Mesendoderm (in vitro differentiated cells): ENCODE measurements at regions not wholly inside any gene's neighbourhood (a gene's known extent, or its start where the extent isn't known, plus 50 kb on each side); places are given as distances from the start of the nearest gene placed in this dataset.

Source experiments
- DNase-seq: peaks from one replicate; pipeline ENCODE4 v3.0.0; 2013
- H2AK5ac ChIP-seq: 2 replicates; pipeline ENCODE4 v1.6.1; 2013; ENCODE audit warnings: low read length, inconsistent platforms
- H2BK120ac ChIP-seq: 2 replicates; pipeline ENCODE4 v1.6.1; 2013; ENCODE audit warnings: low read depth, mild to moderate bottlenecking, low read length, moderate library complexity, mixed read lengths
- H2BK15ac ChIP-seq: replicated peaks from 2 replicates; pipeline ENCODE4 v1.6.1; 2013; ENCODE audit warnings: low read depth, mild to moderate bottlenecking, moderate library complexity
- H2BK5ac ChIP-seq: 2 replicates; pipeline ENCODE4 v1.6.1; 2013; ENCODE audit warnings: low read length, inconsistent platforms
- H3K18ac ChIP-seq: 2 replicates; pipeline ENCODE4 v1.6.1; 2013; ENCODE audit warnings: mild to moderate bottlenecking, low read length, mixed read lengths
- H3K23ac ChIP-seq: one replicate; pipeline ENCODE4 v1.6.1; 2013; ENCODE audit warnings: low read length
- H3K27ac ChIP-seq: 2 replicates; pipeline ENCODE4 v1.5.1; 2013; ENCODE audit warnings: low read depth, mild to moderate bottlenecking, inconsistent platforms, low read length, moderate library complexity
- H3K27me3 ChIP-seq: 2 replicates; pipeline ENCODE4 v1.6.1; 2013; ENCODE audit warnings: low read length, control low read depth, mild to moderate bottlenecking, inconsistent platforms; ENCODE audit not compliant: insufficient read depth, poor library complexity
- H3K36me3 ChIP-seq: 2 replicates; pipeline ENCODE4 v1.6.1; 2013; ENCODE audit warnings: low read length, inconsistent platforms; ENCODE audit not compliant: control insufficient read depth, insufficient read depth
- H3K4ac ChIP-seq: one replicate; pipeline ENCODE4 v1.6.1; 2013; ENCODE audit warnings: low read depth, mild to moderate bottlenecking, low read length, moderate library complexity
- H3K4me1 ChIP-seq: 2 replicates; pipeline ENCODE4 v1.6.1; 2013; ENCODE audit warnings: low read depth, low read length, inconsistent platforms; ENCODE audit not compliant: control insufficient read depth
- H3K4me2 ChIP-seq: 2 replicates; pipeline ENCODE4 v1.6.1; 2013; ENCODE audit warnings: low read length
- H3K4me3 ChIP-seq: 2 replicates; pipeline ENCODE4 v1.5.1; 2013; ENCODE audit warnings: mild to moderate bottlenecking, low read length
- H3K56ac ChIP-seq: one replicate; pipeline ENCODE4 v1.6.1; 2013; ENCODE audit warnings: low read length
- H3K79me1 ChIP-seq: 2 replicates; pipeline ENCODE4 v1.6.1; 2013; ENCODE audit warnings: low read length, inconsistent platforms
- H3K79me2 ChIP-seq: 2 replicates; pipeline ENCODE4 v1.6.1; 2013; ENCODE audit warnings: mild to moderate bottlenecking, low read length; ENCODE audit not compliant: control insufficient read depth, insufficient read depth
- H3K9ac ChIP-seq: 2 replicates; pipeline ENCODE4 v1.6.1; 2013; ENCODE audit warnings: low read length, inconsistent platforms
- H4K5ac ChIP-seq: one replicate; pipeline ENCODE4 v1.6.1; 2013; ENCODE audit warnings: low read length
- H4K8ac ChIP-seq: one replicate; pipeline ENCODE4 v1.6.1; 2013; ENCODE audit warnings: low read depth, mild to moderate bottlenecking, control low read depth, low read length, moderate library complexity
- WGBS: extraction: QIAGEN DNeasy Blood & Tissue Kit; methylation state at CpG from one replicate; pipeline ENCODE4 v1.1.7; 2013; ENCODE audit warnings: low lambda C conversion rate, missing lambda C conversion rate; ENCODE audit not compliant: insufficient coverage; ENCODE audit errors: extremely low coverage; 5-methylcytosine and 5-hydroxymethylcytosine counted together

- no peak overlapping the region for H3K4me2 ChIP-seq
- H3K23ac ChIP-seq = no peak overlapping the region
- H2BK120ac ChIP-seq = no peak overlapping the region
- H3K79me1 ChIP-seq = no peaks in the 10 kb centered on the region
- H3K27me3 ChIP-seq = no peaks in the 10 kb centered on the region
- no peak for DNase-seq
- no peak overlapping the region for H3K9ac ChIP-seq
- H2BK15ac ChIP-seq = no peak overlapping the region
- H4K5ac ChIP-seq = no peak overlapping the region
- no peak overlapping the region for H2AK5ac ChIP-seq
- no peaks in the 10 kb centered on the region for H3K79me2 ChIP-seq
- no peak overlapping the region for H3K4me3 ChIP-seq
- WGBS = no CpG with 5 or more reads among the region's 1 CpG
- no peak overlapping the region for H2BK5ac ChIP-seq
- no peak overlapping the region for H3K56ac ChIP-seq
- no peak overlapping the region for H3K27ac ChIP-seq
- H3K4ac ChIP-seq = no peak overlapping the region
- H3K36me3 ChIP-seq = no peaks in the 10 kb centered on the region
- H4K8ac ChIP-seq = no peak overlapping the region
- H3K18ac ChIP-seq = no peak overlapping the region
- H3K4me1 ChIP-seq = peaks cover 4% of the 10 kb centered on the region
Observed at GRCh38 chr6:143585241-143585640, 73.7 kb upstream of the FUCA2 start.

- Histone ChIP-seq H2BK120ac (no peak overlapping the region), H3K4me3 (no peak overlapping the region), H3K4me1 (peaks cover 4% of the 10 kb centered on the region), H3K4ac (no peak overlapping the region), H3K23ac (no peak overlapping the region), H2BK5ac (no peak overlapping the region), H3K27me3 (no peaks in the 10 kb centered on the region), H3K9ac (no peak overlapping the region), H4K8ac (no peak overlapping the region), H3K18ac (no peak overlapping the region), H3K79me1 (no peaks in the 10 kb centered on the region), H3K79me2 (no peaks in the 10 kb centered on the region), H3K4me2 (no peak overlapping the region), H3K36me3 (no peaks in the 10 kb centered on the region), H4K5ac (no peak overlapping the region), H2AK5ac (no peak overlapping the region), H2BK15ac (no peak overlapping the region), H3K27ac (no peak overlapping the region), H3K56ac (no peak overlapping the region)
- no peak for DNase-seq
- WGBS = no CpG with 5 or more reads among the region's 5 CpGs
Observed at GRCh38 chr6:143583542-143584327, 72.2 kb upstream of the FUCA2 start.

GRCh38 chr6:143581835-143582480, 70.4 kb upstream of the FUCA2 start:
- H3K36me3 ChIP-seq = no peaks in the 10 kb centered on the region
- no peak overlapping the region for H3K56ac ChIP-seq
- H2AK5ac ChIP-seq = no peak overlapping the region
- peaks cover 4% of the 10 kb centered on the region for H3K4me1 ChIP-seq
- no peak overlapping the region for H3K27ac ChIP-seq
- H3K23ac ChIP-seq = no peak overlapping the region
- H3K4me2 ChIP-seq = no peak overlapping the region
- H3K9ac ChIP-seq = no peak overlapping the region
- no peak for DNase-seq
- H3K27me3 ChIP-seq = no peaks in the 10 kb centered on the region
- H3K79me1 ChIP-seq = no peaks in the 10 kb centered on the region
- H4K8ac ChIP-seq = no peak overlapping the region
- H3K79me2 ChIP-seq = no peaks in the 10 kb centered on the region
- no peak overlapping the region for H2BK15ac ChIP-seq
- H3K4ac ChIP-seq = no peak overlapping the region
- WGBS = no CpG with 5 or more reads among the region's 3 CpGs
- H4K5ac ChIP-seq = no peak overlapping the region
- no peak overlapping the region for H3K18ac ChIP-seq
- no peak overlapping the region for H3K4me3 ChIP-seq
- H2BK120ac ChIP-seq = no peak overlapping the region
- no peak overlapping the region for H2BK5ac ChIP-seq

GRCh38 chr6:143579703-143580102, 68.2 kb upstream of the FUCA2 start:
- no CpG with 5 or more reads among the region's 8 CpGs for WGBS

GRCh38 chr6:143578054-143578453, 66.5 kb upstream of the FUCA2 start:
- Histone ChIP-seq H2AK5ac (no peak overlapping the region), H3K27ac (no peak overlapping the region), H3K56ac (no peak overlapping the region), H2BK15ac (no peak overlapping the region), H3K36me3 (no peaks in the 10 kb centered on the region), H2BK120ac (no peak overlapping the region), H3K4me1 (no peaks in the 10 kb centered on the region), H4K8ac (no peak overlapping the region), H3K18ac (no peak overlapping the region), H3K9ac (no peak overlapping the region), H3K79me1 (no peaks in the 10 kb centered on the region), H3K4me2 (no peak overlapping the region), H3K4ac (no peak overlapping the region), H3K27me3 (no peaks in the 10 kb centered on the region), H4K5ac (no peak overlapping the region), H3K4me3 (no peak overlapping the region), H3K23ac (no peak overlapping the region), H3K79me2 (no peaks in the 10 kb centered on the region), H2BK5ac (no peak overlapping the region)
- WGBS = no CpG with 5 or more reads among the region's 2 CpGs
- no peak for DNase-seq

More at GRCh38 chr6:143579703-143580102, 68.2 kb upstream of the FUCA2 start:
- Histone ChIP-seq H3K4me1 (no peaks in the 10 kb centered on the region), H3K36me3 (no peaks in the 10 kb centered on the region), H2AK5ac (no peak overlapping the region), H3K4ac (no peak overlapping the region), H3K27ac (no peak overlapping the region), H2BK15ac (no peak overlapping the region), H3K4me3 (no peak overlapping the region), H2BK5ac (no peak overlapping the region), H3K79me1 (no peaks in the 10 kb centered on the region), H3K23ac (no peak overlapping the region), H3K27me3 (no peaks in the 10 kb centered on the region), H4K5ac (no peak overlapping the region), H3K79me2 (no peaks in the 10 kb centered on the region), H2BK120ac (no peak overlapping the region), H4K8ac (no peak overlapping the region), H3K4me2 (no peak overlapping the region), H3K56ac (no peak overlapping the region), H3K9ac (no peak overlapping the region), H3K18ac (no peak overlapping the region)
- peak; percentile 41 for DNase-seq
